GM19452 (cell line): ENCODE measurements at regions not wholly inside any gene's neighbourhood (a gene's known extent, or its start where the extent isn't known, plus 50 kb on each side); places are given as distances from the start of the nearest gene placed in this dataset.
"Not testable (repeated sequence)": the region's sequence is repeated elsewhere in the genome, so short reads cannot be mapped to it uniquely, and the experiment has no call there.

Experiments used
- ATAC-seq: cut with Tn5 transposase; IDR thresholded peaks from one replicate; pipeline ENCODE4 v1.9.1; 2021; ENCODE audit not compliant: unreplicated experiment

DNA sequence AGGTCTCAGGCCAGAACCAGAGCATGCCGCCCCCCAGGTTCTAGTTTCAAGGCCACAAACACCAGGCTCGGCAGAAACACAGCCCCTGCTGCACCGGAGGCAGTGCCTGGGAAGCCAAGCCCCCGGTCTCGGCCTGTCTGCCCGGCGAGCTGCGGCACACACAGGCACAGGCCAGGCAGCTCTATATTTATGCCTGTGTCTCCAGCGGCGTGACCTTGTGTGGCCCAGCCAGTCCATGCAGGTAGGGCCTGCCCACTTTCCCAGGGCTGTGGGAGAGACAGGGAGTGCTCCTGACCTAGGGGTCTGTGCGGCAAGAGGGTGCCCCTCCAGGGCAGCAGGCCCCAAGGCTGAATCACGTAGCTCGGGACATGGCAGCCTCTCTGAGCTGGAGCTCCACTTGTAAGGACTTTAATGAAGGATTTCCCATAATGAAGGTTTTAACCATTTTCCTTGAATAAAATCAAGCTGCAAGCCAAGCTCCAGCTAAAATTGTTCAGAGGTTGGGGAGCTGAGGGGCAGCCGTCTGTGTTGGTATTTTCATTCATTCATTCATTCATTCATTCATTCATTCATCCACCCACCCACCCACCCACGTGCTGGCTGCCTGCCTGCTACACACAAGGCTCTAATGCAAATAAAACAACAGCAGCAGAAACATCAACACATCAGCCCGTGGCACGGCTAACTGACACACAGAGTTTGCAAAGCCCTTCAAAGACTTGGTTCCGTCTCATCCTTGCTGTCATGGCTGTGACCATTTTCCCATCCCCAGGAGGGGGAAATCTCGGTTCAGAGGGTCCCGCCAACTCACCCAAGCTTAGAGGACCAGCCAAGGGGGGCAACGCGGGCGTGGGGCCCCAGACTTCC lies 92.0 kb downstream of the RFLNA start:
- ATAC-seq = no peak

DNA sequence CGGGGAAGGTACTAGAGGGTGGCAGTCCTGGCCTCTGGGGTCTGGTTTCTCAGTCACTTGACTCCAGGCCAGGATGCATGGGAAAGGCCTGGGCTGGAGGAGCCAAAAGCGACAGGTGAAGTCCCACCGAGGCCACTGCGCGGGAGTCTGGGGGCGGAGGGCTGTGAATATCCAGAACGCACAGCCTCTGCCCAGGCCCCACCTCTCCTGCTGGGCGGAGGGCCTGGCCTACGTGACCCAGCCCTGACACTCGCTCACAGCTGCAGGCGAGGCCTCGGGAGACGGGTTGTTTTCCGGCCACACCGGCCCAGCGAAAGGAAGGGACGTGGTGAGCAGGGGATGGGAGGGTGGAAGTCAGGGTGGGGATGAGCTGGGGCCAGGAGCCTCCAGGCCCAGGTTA lies 91.2 kb downstream of the RFLNA start:
- ATAC-seq = no peak

DNA sequence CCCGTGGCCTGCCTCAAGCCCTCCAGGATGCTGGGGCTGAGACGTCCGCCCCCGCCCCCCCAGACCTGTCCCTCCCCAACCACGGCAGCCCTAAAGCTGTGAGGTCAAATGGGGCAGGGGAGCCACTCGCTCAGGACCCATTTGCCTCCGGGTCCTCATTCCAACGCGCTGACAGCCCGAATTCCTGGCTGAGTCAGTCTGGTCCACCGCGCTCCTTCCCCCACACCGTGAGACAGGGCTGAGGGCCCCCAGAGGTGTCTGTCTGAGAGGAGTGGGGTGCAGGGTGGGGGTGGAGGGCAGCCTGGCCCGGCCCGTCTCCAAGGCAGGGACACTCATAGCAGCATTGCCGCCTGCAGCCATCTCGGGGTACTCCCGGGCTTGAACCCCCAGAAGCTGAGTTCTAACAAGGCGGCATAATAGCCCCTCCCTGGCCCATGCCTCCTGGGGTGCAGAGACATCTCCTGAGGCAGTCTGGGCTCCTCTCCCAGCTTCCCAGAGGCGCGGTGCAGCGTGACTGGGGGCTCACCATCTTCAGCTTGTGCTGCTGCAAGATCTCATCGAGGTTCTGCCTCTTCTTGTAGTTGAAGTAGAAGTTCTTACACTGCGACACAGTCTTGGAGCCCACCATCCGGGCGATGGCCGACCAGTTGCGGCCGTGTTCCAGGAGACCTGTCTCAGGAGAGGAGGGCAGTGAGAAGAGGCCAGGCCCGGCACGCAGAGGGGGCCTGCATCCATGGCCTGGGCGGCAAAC lies 90.5 kb downstream of the RFLNA start:
- no peak for ATAC-seq

DNA sequence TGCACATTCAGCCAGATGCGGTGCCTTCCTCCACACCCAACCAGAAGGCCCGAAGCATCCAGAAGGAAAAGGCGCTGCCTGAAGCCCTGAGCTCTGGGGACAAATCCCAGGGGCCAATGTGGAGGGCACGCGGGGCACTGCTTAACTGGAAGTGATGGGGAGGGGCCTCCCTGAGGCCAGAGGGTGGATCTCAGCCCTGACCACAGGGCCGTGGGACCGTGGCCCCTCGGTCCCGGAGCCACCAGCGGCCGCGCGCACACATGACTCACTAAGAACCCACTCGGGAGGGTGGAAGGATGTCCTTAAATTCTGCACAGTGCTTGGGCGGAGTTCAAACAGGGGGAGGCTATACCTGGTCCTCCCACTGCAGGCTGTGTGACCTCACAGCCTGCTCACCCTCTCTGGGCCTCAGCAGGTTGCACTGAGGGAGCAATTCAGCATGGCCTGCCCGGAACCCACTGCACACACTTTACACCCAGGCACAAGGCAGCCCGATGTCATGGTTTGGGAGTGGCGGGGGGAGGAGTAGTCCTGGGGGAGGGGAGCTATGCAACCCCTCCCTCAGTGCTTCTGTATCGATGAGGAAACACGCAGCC lies 89.5 kb downstream of the RFLNA start:
- ATAC-seq = no peak

DNA sequence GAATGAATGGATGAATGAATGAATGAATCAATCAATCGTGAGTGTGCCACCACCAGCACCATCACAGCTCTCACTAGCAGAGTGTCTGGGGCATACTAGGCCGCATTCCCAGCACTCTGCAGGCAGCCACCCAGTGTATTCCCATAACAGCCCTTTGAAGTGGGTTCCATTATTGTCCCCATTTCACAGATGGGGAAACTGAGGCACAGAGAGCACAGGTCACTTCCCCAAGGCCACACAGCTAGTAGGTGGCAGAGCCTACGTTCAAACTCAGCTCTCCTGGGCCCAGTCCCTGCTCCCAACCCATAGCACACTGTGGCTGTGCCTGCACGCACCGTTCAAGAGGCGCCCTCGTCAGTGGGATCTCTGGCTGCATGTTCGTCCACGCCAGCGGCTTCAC lies 88.1 kb downstream of the RFLNA start:
- no peak for ATAC-seq

DNA sequence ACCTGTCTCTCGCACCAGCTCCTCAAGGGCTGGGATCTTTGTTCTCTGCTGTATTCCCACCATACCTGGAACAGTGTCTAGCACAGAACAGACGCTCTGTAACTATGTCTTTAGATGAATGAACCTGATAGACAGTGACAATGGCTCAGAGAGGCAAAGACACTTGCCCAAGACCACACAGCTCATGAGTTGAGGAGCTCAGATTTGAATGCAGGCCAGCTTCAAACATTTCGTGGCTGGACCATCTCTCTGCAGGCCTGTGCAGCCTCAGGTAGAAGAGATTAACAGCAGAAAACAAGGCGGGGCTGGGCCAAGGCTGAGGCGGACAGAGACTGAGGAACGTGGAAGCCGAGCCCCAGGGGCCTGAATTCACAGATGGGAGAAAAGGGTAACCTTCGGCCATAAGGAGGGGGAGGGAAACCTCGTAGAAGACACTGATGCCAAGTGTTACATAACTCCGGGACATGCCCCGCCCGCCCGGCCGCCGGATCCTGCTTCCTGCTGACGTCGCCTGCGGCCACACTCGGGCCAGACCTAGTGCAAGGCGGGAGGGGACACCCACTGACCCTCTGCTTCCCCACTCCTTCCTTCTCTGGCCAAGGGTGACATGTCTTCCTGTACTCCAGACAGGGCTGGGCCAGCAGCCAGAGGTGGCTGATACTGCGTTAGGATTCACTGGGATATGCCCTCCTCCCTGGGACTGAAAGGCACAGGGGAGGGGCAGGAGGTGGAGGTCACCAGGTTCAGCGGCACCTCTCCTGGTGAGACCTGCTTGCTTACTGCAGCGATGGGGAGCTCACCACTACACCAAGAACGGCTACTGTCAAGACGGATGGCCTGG lies 86.8 kb downstream of the RFLNA start:
- ATAC-seq = no peak

DNA sequence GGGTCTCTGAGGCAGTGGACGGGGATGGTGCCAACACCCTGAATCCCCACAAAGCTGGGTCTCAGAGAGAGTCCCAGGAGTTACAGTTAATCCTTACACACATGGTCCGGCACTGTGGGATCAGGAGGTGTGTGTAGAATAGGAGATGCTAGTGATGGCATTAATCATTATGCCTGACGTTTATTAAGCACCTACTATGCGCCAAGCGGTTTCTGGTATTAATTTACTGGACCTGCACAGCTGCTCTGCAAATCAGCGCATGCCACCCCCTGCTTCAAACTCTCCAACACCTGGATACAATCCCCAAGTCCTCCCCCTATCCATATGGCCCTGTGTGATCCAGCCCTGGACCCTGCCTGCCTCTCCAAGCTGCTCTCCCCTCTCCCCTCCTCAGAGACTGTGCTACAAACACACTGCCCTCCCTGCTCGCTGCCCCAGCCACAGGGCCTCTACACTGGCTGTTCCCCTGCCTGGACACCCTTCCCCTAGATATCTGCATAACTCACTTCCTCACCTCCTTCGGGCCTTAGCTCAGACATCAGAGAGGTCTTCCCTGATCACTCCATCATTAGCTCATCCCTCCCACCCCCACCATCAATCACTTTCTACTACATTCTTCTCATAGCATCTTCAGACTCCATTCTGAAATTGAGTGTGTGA lies 86.0 kb downstream of the RFLNA start:
- ATAC-seq = no peak

DNA sequence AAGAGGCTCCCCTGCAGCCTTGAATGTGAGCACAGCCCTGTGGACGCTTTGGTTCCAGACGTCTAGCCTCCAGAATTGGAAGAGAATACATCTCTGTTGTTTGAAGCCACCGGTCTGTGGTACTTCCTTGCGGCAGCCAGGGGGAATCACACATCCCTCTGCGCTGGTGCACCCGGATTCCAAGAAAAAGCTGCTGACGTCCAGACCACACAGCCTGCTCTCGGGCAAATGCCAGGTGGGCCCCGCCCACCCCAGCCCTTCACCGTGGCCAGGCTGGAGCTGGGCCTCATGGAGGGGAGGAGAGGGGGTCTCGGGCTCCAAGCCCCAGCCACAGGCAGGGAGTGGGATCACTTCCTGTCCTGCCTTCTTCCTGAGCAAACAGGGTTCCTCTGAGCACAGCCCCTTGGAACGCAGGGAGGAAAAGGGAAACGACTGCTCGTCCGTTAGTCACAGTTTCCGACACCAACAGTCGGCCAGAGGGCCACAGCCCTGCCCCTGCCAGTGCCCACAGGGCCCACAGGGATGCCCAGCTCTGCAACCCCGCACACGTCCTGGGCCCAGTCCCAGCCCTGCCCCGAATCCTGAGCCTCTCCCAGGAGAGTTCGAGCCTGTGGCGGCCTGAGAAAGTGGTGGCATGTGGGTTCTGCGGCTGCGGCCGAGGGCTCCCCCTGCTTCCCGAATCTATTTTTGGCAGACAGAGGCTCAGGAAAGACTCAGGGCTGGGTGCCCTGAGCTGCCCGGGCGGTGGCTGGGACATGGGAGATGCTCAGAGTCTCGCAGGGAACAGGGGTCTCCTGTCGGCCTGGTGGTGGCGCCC lies 85.3 kb downstream of the RFLNA start:
- no peak for ATAC-seq

DNA sequence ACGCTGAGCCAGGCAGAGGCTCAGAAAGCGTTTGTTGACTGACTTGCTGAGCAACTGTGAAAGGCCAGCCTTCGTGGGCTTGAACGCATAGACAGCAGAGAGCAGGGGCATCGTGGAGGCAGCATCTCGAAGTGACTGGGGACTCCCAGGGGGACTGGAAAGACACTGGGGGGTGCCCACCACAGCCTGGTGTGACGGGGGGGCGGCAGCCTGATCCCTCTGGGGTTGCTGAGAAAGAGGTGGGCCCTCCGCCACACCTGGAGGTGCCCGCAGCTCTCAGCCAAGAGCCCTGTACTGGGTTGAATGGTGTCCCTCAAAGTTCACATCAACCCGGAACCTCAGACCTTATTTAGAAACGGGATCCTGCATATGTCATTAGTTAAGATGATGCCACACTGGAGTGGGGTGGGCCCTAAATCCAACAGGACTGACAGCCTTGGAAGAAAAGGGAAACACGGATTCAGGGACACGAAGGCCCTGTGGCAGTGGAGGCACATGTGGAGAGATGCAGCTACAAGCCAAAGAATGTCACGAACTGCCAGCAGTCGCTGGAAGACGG lies 84.6 kb downstream of the RFLNA start:
- no peak for ATAC-seq

DNA sequence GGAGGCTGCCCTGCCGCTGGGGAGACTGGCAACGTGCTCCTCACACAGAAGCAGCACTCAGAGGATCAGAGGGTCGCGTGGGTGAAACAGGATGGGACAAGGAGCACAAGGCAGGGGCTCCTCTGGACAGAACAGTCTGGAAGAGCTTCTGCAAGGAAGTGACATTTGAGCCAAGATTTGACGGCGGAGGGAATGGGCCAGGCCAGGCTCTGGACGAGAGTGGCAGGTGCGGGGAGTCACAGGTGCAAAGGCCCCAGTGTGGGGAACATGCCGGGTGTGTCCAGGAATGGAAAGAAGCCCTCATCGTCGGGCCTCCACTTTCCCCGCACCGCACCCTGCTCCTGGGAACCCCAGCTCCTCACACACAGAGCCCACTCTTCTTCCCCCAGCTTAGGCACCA lies 84.0 kb downstream of the RFLNA start:
- ATAC-seq = no peak

DNA sequence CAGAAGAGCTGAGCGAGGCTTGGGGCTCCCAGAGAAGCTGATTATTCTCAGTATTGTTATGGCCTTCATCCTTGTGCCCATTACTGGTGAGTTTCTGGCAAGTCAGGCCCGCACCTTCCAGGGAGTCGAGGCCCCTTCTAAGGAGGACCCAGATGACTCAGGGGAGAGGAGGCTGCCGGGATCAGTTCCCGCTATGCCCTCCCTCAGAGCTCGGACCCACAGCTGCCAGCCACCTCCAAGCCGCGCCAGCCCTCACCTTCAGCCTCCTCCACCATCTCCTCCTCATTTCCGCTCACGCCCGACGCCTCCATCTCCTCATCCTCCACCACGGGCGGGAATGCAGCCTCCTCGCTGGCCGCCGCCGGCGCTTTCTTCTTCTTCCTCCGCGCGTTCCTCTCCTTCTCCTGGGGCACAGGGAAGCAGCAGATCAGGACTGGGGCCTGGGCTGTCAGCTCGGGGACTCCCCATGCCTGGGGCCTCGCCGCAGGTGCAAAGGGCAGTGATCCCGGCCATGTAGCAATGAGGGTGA lies 83.2 kb downstream of the RFLNA start:
- no peak for ATAC-seq

DNA sequence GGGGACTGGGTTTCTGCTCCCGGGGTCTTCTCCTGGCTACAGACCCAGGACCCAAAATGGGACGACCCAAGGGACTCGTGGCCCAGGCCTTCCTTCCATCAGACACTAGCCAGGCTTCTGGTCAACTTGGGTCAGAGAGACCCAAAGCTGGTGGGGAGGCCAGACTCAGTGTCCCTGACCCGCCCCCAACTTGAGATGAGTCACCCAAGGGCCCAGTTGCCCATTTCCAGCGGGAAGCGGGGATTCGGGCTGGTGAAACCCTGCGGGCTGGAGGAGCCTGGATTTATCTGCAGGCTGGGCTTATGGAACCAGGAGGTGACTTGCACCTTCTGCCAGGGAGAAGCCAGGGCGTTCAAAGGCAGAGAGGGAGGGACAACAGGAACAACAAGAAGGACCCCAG lies 81.5 kb downstream of the RFLNA start:
- no peak for ATAC-seq

DNA sequence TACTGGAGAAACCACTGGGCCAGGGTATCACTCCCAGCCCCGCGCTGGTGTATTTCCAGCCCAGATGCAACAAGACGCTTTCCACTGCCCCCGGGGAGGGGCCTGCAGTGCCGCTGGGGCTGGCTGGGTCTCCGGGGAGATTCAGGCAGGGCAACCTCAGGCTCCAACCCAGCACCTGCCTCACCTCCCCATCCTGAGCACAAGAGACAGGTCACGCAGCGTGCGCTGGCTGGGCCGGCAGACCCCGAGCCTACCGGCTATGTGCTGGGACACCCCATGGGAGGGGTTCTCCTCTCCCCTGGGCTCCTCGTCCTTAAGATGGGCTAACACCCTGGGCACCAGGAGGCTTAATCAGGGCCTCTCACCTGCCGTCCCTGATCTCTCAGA lies 80.9 kb downstream of the RFLNA start:
- ATAC-seq = no peak

DNA sequence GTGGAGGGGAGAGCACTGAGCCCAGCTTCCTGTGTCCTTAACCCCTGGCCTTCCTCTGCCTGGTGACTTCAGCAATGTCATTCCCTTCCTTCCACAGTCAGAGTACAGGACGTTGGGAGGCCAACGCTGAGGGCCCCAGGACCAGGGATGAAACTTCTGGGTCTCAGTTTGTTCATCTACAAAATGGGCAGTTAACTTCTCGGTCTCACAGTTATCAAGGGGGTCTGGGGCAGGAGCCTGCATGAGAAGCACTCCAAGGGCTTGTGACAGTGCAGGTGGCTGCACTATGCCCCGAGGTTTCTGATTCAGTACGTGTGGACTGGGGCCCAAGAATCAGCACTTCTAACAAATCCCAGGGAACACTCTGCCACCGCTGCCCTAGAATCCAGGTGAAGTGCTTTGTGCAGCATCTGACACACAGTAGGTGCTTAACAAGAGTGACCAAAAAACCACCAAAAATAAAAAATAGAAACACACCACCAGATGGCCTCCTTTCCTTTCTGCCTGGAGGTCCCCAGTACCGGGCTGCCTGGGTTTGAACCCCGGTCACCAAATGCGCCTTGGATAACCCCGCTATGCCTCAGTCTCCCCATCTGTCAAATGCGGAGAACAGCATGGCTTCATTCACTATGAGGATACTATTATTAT lies 80.4 kb downstream of the RFLNA start:
- no peak for ATAC-seq

DNA sequence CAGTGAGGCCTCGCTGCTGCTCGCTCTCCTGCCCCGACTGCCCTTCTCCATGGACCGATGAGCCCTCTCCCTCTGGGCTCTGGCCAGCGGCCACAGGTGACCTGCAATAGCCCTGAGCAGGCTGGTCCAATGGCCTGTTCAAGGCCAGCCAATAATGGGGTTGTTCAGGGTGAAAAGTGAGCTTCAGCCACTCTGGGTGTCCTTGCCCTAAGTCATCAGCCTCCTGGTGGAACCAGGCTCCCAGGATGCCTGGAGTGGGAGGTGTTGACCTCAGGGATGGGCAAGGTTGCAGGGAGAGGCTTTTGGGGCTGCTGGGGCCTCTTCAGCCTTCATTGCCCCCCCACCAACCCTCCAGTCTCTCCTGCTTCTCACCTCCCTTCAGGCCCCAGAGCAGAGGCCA lies 79.7 kb downstream of the RFLNA start:
- no peak for ATAC-seq

DNA sequence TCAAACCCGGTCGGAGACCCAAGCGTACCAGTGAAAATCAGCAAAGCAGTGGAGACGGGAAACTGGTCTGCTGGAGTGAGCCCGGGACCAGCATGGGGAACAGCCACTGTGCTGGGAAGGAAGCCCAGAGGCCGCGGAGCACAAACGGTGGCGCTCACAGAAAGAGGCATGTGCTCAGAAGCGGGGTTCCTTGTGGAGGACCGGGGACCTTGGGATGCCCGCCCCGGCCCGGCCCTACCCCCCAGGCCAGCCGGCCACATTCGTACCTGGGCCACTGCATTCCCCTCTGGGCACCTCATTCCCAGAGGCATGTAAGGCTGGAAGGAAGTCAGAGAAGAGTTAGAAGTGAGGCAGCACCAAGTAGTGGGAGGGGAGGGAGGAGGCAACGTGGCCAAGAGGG lies 79.3 kb downstream of the RFLNA start:
- no peak for ATAC-seq

DNA sequence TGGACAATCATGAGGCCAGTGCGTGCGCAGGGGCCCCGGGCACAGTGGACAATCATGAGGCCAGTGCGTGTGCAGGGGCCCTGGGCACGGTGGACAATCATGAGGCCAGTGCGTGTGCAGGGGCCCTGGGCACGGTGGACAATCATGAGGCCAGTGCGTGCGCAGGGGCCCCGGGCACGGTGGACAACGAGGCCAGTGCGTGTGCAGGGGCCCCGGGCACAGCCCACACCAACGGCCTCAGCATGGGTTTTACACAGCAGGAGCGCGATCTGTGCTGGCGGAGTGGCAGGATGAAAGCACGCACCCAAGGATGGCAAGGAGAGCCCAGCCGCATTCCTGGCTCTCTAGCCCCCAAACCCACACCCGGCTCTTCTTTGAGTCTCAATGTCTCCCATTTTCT lies 78.8 kb downstream of the RFLNA start:
- not testable (repeated sequence) for ATAC-seq

DNA sequence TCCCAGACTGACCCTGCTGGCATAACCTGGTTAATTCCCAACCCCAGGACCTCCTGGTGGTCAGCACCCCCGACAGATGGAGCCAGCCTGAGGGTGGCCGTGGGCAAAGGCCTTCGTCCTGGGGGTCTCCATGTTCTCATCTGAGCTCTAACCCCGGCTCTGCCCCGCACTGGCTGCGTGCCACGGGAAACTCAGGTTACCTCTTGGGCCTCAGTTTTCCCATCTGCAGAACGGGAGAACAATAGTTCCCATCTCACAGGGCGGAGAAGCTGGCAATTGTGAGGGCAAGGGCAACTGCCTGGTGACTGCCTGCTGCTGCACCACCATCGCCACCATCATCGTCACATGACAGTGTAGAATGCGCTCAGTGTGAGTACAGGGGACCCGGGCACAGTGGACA lies 77.9 kb downstream of the RFLNA start:
- no peak for ATAC-seq
